ENCODE measurements at regions not wholly inside any gene's neighbourhood (a gene's known extent, or its start where the extent isn't known, plus 50 kb on each side); places are given as distances from the start of the nearest gene placed in this dataset.
"Not testable (repeated sequence)": the region's sequence is repeated elsewhere in the genome, so short reads cannot be mapped to it uniquely, and the experiment has no call there.

- intact Hi-C loops (cut with micrococcal nuclease), result no loop called here
- no peak overlapping the region for H3K4me3 Mint-ChIP-seq
- no peaks in the 10 kb centered on the region for H3K36me3 Mint-ChIP-seq (ENCODE audit: low read depth)
- H3K27me3 Mint-ChIP-seq, result no peaks in the 10 kb centered on the region
- H3K9me3 Mint-ChIP-seq, result peaks cover 8% of the 10 kb centered on the region
- H3K4me1 Mint-ChIP-seq (ENCODE audit: low read depth), result no peaks in the 10 kb centered on the region
- H3K27ac Mint-ChIP-seq, result no peak overlapping the region
These were observed 565.9 kb upstream of the SPRY2 start for GRCh38 chr13:80906860-80907259.

GRCh38 chr13:80904386-80904785, 563.5 kb upstream of the SPRY2 start:
- H3K27me3 Mint-ChIP-seq, result no peaks in the 10 kb centered on the region
- H3K27ac Mint-ChIP-seq, result no peak overlapping the region
- H3K4me3 Mint-ChIP-seq, result no peak overlapping the region
- intact Hi-C loops (cut with micrococcal nuclease), result no loop called here
- H3K36me3 Mint-ChIP-seq (ENCODE audit: low read depth), result no peaks in the 10 kb centered on the region
- peaks cover 8% of the 10 kb centered on the region for H3K9me3 Mint-ChIP-seq
- H3K4me1 Mint-ChIP-seq (ENCODE audit: low read depth), result no peaks in the 10 kb centered on the region

- Mint-ChIP-seq H3K27ac (no peak overlapping the region), H3K4me3 (no peak overlapping the region)
These were observed 563.0 kb upstream of the SPRY2 start for GRCh38 chr13:80903911-80904310.

GRCh38 chr13:80901530-80901929, 560.6 kb upstream of the SPRY2 start:
- Mint-ChIP-seq H3K27me3 (no peaks in the 10 kb centered on the region), H3K4me3 (no peak overlapping the region), H3K4me1 (ENCODE audit: low read depth) (peaks cover 6% of the 10 kb centered on the region), H3K27ac (no peak overlapping the region), H3K36me3 (ENCODE audit: low read depth) (no peaks in the 10 kb centered on the region), H3K9me3 (no peaks in the 10 kb centered on the region)
- intact Hi-C loops (cut with micrococcal nuclease), result no loop called here

More at GRCh38 chr13:80903911-80904310, 563.0 kb upstream of the SPRY2 start:
- Mint-ChIP-seq H3K36me3 (ENCODE audit: low read depth) (no peaks in the 10 kb centered on the region), H3K9me3 (peaks cover 4% of the 10 kb centered on the region), H3K27me3 (no peaks in the 10 kb centered on the region), H3K4me1 (ENCODE audit: low read depth) (no peaks in the 10 kb centered on the region)
- intact Hi-C loops (cut with micrococcal nuclease), result no loop called here

- H3K4me3 Mint-ChIP-seq, result no peak overlapping the region
- H3K27ac Mint-ChIP-seq, result no peak overlapping the region
- H3K27me3 Mint-ChIP-seq, result no peaks in the 10 kb centered on the region
- intact Hi-C loops (cut with micrococcal nuclease), result no loop called here
- no peaks in the 10 kb centered on the region for H3K9me3 Mint-ChIP-seq
- H3K4me1 Mint-ChIP-seq (ENCODE audit: low read depth), result peaks cover 6% of the 10 kb centered on the region
- no peaks in the 10 kb centered on the region for H3K36me3 Mint-ChIP-seq (ENCODE audit: low read depth)
These were observed 560.2 kb upstream of the SPRY2 start for GRCh38 chr13:80901111-80901510.

GRCh38 chr13:80900561-80900960, 559.6 kb upstream of the SPRY2 start:
- Mint-ChIP-seq H3K9me3 (no peaks in the 10 kb centered on the region), H3K4me1 (ENCODE audit: low read depth) (peaks cover 6% of the 10 kb centered on the region), H3K27ac (no peak overlapping the region), H3K4me3 (no peak overlapping the region), H3K27me3 (no peaks in the 10 kb centered on the region), H3K36me3 (ENCODE audit: low read depth) (no peaks in the 10 kb centered on the region)
- intact Hi-C loops (cut with micrococcal nuclease), result no loop called here

- H3K36me3 Mint-ChIP-seq (ENCODE audit: low read depth); H3K4me1 Mint-ChIP-seq (ENCODE audit: low read depth); intact Hi-C loops (cut with micrococcal nuclease); H3K27ac Mint-ChIP-seq; H3K4me3 Mint-ChIP-seq; H3K9me3 Mint-ChIP-seq; H3K27me3 Mint-ChIP-seq: not testable (repeated sequence)
These were observed 556.7 kb upstream of the SPRY2 start for GRCh38 chr13:80897641-80898040.

- intact Hi-C loops (cut with micrococcal nuclease), result no loop called here
- no peaks in the 10 kb centered on the region for H3K9me3 Mint-ChIP-seq
- no peaks in the 10 kb centered on the region for H3K36me3 Mint-ChIP-seq (ENCODE audit: low read depth)
- H3K27ac Mint-ChIP-seq, result no peak overlapping the region
- H3K4me3 Mint-ChIP-seq, result no peak overlapping the region
- peaks cover 6% of the 10 kb centered on the region for H3K4me1 Mint-ChIP-seq (ENCODE audit: low read depth)
- H3K27me3 Mint-ChIP-seq, result no peaks in the 10 kb centered on the region
These were observed 554.0 kb upstream of the SPRY2 start for GRCh38 chr13:80894917-80895316.

- H3K27me3 Mint-ChIP-seq, result no peaks in the 10 kb centered on the region
- H3K27ac Mint-ChIP-seq, result no peak overlapping the region
- intact Hi-C loops (cut with micrococcal nuclease), result no loop called here
- H3K4me1 Mint-ChIP-seq (ENCODE audit: low read depth), result no peaks in the 10 kb centered on the region
- no peaks in the 10 kb centered on the region for H3K36me3 Mint-ChIP-seq (ENCODE audit: low read depth)
- no peaks in the 10 kb centered on the region for H3K9me3 Mint-ChIP-seq
- H3K4me3 Mint-ChIP-seq, result no peak overlapping the region
These were observed 548.9 kb upstream of the SPRY2 start for GRCh38 chr13:80889829-80890228.

- no peaks in the 10 kb centered on the region for H3K27me3 Mint-ChIP-seq
- H3K9me3 Mint-ChIP-seq, result no peaks in the 10 kb centered on the region
- intact Hi-C loops (cut with micrococcal nuclease), result no loop called here
- H3K4me1 Mint-ChIP-seq (ENCODE audit: low read depth), result no peaks in the 10 kb centered on the region
- H3K4me3 Mint-ChIP-seq, result no peak overlapping the region
- no peaks in the 10 kb centered on the region for H3K36me3 Mint-ChIP-seq (ENCODE audit: low read depth)
- no peak overlapping the region for H3K27ac Mint-ChIP-seq
These were observed 547.5 kb upstream of the SPRY2 start for GRCh38 chr13:80888390-80888789.

GRCh38 chr13:80884056-80884785, 543.3 kb upstream of the SPRY2 start:
- Mint-ChIP-seq H3K4me1 (ENCODE audit: low read depth) (no peaks in the 10 kb centered on the region), H3K27me3 (no peaks in the 10 kb centered on the region), H3K9me3 (no peaks in the 10 kb centered on the region), H3K27ac (no peak overlapping the region), H3K4me3 (no peak overlapping the region), H3K36me3 (ENCODE audit: low read depth) (no peaks in the 10 kb centered on the region)
- intact Hi-C loops (cut with micrococcal nuclease), result no loop called here

- Mint-ChIP-seq H3K4me1 (ENCODE audit: low read depth) (no peaks in the 10 kb centered on the region), H3K36me3 (ENCODE audit: low read depth) (no peaks in the 10 kb centered on the region), H3K9me3 (no peaks in the 10 kb centered on the region), H3K4me3 (no peak overlapping the region), H3K27ac (no peak overlapping the region), H3K27me3 (no peaks in the 10 kb centered on the region)
- intact Hi-C loops (cut with micrococcal nuclease), result no loop called here
These were observed 542.6 kb upstream of the SPRY2 start for GRCh38 chr13:80883545-80883944.

GRCh38 chr13:80881942-80882445, 541.1 kb upstream of the SPRY2 start:
- Mint-ChIP-seq H3K4me1 (ENCODE audit: low read depth) (no peaks in the 10 kb centered on the region), H3K9me3 (no peaks in the 10 kb centered on the region), H3K4me3 (no peak overlapping the region), H3K27me3 (no peaks in the 10 kb centered on the region), H3K27ac (no peak overlapping the region), H3K36me3 (ENCODE audit: low read depth) (no peaks in the 10 kb centered on the region)
- intact Hi-C loops (cut with micrococcal nuclease), result no loop called here

GRCh38 chr13:80881495-80881894, 540.6 kb upstream of the SPRY2 start:
- H3K36me3 Mint-ChIP-seq (ENCODE audit: low read depth), result no peaks in the 10 kb centered on the region
- intact Hi-C loops (cut with micrococcal nuclease), result no loop called here
- no peaks in the 10 kb centered on the region for H3K4me1 Mint-ChIP-seq (ENCODE audit: low read depth)
- H3K9me3 Mint-ChIP-seq, result no peaks in the 10 kb centered on the region
- H3K27me3 Mint-ChIP-seq, result no peaks in the 10 kb centered on the region
- H3K4me3 Mint-ChIP-seq, result no peak overlapping the region
- H3K27ac Mint-ChIP-seq, result no peak overlapping the region

GRCh38 chr13:80881034-80881433, 540.1 kb upstream of the SPRY2 start:
- Mint-ChIP-seq H3K27ac (no peak overlapping the region), H3K27me3 (no peaks in the 10 kb centered on the region), H3K36me3 (ENCODE audit: low read depth) (no peaks in the 10 kb centered on the region), H3K9me3 (no peaks in the 10 kb centered on the region), H3K4me3 (no peak overlapping the region), H3K4me1 (ENCODE audit: low read depth) (no peaks in the 10 kb centered on the region)
- intact Hi-C loops (cut with micrococcal nuclease), result no loop called here

All from dendritic cell treated with granulocyte-macrophage colony-stimulating factor and Interleukin-4, amounts not matched to agents 40 ng/mL and 50 ng/mL, for 4 days (primary cell).